ENCODE measurements at regions not wholly inside any gene's neighbourhood (a gene's known extent, or its start where the extent isn't known, plus 50 kb on each side); places are given as distances from the start of the nearest gene placed in this dataset.
"Not testable (repeated sequence)": the region's sequence is repeated elsewhere in the genome, so short reads cannot be mapped to it uniquely, and the experiment has no call there.

GRCh38 chr14:25436288-25436875, 386.4 kb upstream of the STXBP6 start:
- DNase-seq (ENCODE audit: low spot score), result no peak

DNA sequence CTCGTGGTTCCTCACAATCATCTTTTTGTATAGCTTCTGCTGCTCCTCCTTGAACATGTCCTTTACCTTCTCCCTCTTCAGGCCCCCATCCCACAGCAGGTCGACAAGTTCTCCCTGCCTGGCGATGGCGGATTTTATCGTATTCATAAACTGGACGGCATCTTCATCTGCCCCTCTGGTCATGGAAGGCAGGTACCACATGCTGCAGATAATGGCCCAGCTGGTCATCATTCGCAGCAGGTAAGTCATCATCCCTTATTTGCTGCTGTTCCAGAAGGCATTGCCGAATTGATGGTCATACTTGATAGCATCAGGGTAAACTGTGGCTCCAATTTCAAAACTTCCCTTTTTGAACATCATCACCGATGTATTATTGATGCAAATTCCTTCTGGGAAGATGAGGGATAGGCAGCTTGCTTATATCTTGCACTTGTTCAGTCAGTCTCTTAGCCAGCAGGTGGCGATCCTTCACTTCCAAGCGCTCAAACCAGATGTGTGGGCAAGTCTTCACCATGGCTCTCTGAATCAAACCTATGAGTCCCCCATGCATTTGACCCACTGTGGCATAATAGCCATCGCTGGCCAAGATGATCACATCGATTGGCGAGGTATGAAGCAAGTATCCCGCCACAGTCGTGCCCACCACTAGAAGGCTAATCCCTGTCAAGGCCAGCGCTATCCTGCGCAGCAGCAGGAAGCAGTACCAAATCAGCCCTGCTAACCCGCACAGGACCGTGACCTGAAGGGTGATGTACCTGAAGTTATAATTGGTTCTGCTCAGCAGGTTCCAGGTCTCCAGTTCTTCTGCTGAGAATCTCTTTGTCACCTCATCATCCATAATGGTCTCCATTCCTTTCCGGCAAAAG, 381.5 kb upstream of the STXBP6 start:
- no peak for DNase-seq (ENCODE audit: low spot score)

- no peak for DNase-seq (ENCODE audit: low spot score)
Measured at GRCh38 chr14:25430808-25431207, 380.9 kb upstream of the STXBP6 start.

DNA sequence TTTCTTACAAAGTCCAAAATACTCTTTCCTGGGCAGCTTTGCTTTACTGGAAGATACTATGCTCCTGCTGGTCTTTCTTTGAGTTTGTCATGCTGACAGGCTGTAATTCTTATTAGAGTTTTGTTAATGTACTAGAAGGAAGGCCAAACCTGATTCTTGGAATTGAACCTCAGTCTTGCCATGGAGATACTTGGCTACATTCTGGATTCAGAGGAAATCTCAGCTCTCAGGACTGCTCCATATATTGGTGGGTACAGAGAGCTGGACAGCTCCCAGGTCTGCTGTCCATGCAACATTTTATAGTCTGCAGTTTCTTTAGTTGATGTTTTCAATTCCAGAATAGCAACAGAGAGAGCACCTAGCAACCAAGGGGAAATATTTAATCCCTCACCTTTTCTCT, 363.1 kb upstream of the STXBP6 start:
- no peak for DNase-seq (ENCODE audit: low spot score)

DNA sequence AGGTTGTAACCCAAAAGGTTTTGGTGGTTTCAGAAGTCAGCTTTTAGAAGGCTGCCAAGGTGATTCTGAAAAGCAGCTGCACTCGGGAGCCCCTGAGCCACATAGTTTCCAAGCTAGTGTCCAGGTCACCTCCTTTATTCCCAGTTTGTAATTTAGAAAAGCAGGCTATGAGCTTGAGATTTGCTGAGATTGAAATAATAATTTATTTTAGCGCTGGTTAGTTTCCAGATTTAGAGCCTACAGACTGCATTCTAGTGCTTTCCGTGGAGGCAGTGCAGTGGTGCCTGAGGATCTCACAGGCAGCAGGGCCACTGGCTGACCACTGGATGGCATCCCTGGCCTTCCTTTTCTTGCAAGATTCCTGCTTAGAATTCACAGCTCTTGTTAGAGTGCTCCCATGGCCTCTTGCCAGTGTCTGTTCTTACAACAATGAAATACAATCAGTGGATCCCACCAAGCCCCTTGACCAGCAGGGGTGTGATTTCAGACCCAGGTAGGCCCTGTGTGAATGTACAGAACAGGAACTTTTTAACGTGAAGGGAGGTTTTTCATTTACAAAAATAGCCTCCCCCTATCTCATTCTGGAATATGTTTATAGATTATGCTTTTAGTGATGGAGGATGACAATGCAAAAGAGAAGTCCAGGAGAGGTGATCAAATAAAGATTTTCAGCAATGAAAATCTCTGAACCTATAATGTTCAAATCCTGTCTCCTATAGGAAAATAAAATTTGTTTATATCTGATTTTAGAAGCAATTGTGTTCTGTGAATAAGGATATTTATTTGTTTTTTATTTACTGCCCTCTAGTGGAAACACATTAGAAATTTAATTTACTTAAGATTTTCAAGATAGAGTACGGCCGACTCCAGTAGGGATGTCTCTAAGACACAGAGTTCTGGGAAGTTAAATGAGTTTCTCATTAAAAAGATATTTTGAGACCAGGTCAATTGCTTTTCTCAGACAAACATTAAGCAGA, 362.1 kb upstream of the STXBP6 start:
- no peak for DNase-seq (ENCODE audit: low spot score)

DNA sequence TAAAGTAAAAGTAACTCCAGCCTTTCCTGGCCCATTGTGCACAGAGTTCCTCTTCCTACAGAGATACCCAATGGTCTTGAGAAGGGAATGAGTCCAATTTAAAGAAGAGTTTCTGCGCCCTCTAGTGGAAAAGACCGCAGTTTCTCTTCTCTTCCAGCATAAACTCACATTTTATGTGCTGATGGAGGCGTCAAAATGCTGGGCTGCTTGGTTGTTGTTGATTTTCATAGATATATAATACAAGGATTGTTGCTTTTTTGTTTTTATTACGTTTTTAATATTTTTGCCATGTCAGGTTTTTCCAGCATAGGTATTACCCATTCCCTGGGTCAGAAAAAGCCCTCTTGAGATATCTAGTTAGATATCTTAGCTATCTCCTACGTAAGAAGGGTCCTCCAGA, 356.9 kb upstream of the STXBP6 start:
- no peak for DNase-seq (ENCODE audit: low spot score)

DNA sequence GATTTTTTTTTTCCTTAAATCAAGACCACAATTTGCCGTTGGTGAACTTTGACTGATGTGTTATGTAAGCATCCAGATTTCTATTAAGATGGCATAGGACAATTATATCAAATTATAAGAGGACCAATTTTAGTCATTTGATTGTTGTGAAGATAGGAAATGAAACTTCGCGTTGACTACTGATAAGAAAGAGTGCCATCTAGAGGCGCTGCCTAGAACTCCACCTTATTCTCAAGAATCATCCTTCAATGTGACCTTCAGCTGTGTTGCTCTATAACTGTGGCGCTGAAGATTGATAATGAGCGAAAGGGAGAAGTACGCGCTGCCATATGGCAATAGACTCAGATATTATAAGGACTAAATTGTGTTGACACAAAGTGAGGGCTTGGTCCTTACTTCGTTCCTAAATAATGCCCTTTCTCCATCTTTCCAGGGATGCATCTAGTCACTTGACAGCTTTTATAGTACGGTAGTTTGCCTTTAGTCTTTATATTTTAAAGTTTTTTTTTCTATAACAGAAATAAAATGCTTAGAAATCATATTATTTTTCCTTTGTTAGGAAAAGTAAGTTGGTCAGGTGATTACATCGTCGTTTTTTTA, 350.8 kb upstream of the STXBP6 start:
- DNase-seq (ENCODE audit: low spot score), result peak; percentile 51

DNA sequence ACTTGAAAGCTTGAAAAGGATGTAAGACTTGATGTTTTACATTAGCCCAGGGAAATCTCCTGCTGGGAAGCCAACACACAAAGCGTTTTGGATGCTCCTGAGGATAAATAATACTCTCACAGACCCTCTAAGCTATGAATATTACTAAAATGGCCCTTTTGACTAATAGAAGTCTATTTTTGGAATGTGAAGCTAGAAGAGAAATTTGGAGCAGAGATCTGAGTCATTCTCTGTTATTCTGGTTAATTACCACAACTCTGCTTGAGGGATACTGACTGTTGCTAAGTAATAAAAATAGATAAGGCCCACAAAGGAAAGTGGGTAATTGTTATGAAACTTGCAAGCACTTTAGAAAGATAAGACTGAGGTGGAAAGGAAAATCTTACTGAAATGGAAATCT, 346.2 kb upstream of the STXBP6 start:
- no peak for DNase-seq (ENCODE audit: low spot score)

GRCh38 chr14:25394791-25395391, 344.9 kb upstream of the STXBP6 start:
- no peak for DNase-seq (ENCODE audit: low spot score)

GRCh38 chr14:25394356-25394755, 344.4 kb upstream of the STXBP6 start:
- no peak for DNase-seq (ENCODE audit: low spot score)

DNA sequence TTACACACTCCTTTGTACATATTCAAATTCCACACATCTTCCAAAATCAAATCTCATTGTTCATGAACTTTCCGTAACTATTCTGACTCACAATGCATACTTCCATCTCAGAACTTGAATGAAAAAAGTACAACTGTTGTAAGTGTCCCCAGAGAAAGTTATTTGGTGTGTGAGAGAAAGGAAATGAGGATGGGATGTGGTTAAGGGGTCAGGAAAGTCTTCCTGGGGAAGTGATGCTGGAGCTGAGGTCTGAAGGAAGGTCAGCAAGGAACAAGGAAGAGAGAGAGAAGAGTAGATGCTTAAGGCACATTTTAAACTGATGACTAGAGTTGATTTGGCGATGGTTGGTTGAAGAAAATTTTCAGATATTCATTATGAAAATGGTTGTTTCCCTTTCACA, 340.0 kb upstream of the STXBP6 start:
- no peak for DNase-seq (ENCODE audit: low spot score)

GRCh38 chr14:25381498-25381897, 331.6 kb upstream of the STXBP6 start:
- DNase-seq (ENCODE audit: low spot score), result no peak

- no peak for DNase-seq (ENCODE audit: low spot score)
Measured at GRCh38 chr14:25375639-25376038, 325.7 kb upstream of the STXBP6 start.

- DNase-seq (ENCODE audit: low spot score), result no peak
Measured at GRCh38 chr14:25371068-25371467, 321.1 kb upstream of the STXBP6 start.

GRCh38 chr14:25370057-25370456, 320.1 kb upstream of the STXBP6 start:
- DNase-seq (ENCODE audit: low spot score), result not testable (repeated sequence)

DNA sequence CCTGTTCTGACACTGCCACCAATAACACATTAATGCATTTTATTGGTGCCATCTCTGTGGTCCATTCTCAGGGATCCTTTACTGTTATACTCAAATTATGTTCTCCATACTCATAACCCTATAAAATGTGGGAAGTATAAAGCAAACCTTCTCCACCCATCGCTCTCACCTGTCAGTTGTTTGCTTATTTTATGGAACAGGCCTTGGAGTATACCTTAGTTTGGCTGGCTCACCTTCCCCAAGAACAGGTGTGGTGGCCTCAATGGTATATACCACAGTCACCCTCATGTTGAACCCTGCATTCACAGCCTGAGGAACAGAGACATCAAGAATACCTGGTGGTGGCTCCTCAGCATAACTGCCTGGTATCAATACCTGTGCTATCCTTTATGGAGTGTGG, 308.4 kb upstream of the STXBP6 start:
- DNase-seq (ENCODE audit: low spot score), result no peak

- DNase-seq (ENCODE audit: low spot score), result no peak
Measured at GRCh38 chr14:25351269-25351668, 301.3 kb upstream of the STXBP6 start.

DNA sequence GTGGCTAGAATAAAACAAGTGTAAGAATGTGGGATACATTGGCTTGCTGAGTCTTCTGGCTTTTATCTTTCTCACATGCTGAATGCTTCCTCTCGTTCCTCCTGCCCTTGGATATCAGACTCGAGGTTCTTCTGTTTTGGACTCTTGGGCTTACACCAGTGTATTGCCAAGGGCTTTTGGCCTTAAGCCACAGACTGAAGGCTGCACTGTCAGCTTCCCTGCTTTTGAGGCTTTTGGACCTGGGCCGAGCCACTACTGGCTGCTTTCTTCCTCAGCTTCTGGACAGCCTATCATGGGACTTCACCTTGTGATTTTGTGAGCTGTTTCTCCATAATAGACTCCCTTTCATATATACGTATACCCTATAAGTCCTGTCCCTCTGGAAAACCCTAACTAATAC, 300.9 kb upstream of the STXBP6 start:
- no peak for DNase-seq (ENCODE audit: low spot score)

- no peak for DNase-seq (ENCODE audit: low spot score)
Measured at GRCh38 chr14:25350021-25350420, 300.1 kb upstream of the STXBP6 start.

DNA sequence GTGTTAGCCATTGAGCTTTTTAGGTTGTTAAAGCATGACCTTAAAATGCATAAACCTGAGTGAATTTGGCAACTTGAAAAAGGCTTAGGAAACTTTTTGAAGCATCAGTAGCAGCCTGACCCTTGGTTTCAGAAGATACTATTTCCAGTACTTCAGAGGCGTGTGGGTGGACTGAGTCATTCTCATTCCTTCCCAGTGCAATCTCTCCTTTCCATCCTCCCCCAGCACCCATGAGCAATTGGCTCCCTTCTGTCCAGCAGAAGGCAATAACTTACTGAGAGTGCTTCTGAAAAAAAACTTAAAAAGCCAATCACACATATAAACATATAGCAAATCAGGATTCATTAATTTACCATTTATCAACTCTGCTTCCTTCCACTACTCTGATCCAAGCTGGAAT, 299.3 kb upstream of the STXBP6 start:
- DNase-seq (ENCODE audit: low spot score), result no peak

DNA sequence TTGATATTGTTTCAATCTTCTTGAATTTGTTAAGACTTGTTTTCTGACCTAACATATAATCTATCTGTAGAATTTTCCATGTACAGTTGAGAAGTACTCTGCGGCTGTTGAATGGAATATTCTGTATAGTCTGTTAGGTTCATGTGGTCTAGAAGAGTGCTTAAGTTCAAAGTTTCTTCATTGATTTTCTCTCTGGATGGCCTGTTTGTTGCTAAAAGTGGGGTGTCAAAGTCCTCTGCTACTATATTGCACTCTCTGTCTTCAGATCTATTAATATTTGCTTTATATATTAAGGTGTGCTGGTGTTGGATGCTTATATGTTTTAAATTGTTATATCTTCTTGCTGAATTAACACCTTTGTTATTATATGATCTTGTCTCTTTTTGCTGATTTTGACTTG, 290.9 kb upstream of the STXBP6 start:
- no peak for DNase-seq (ENCODE audit: low spot score)

DNA sequence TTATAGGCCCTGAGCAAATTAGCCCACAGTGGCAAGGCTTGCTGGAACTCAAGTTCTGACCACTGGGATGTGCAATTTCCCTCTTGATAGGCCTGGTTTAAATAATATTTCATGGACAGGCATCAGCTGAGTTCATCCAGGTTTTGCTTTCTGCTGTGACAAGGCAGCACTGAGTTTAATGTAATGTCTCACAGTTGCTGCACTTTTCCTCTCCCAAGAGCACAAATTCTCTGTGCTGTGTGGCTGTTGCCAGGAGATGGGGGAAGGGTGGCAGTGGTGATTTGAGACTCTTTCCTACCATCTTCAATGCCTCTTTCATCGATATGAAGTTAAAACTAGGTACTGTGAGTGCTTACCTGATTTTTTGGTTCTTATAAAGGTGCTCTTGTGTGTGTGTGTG, 272.8 kb upstream of the STXBP6 start:
- no peak for DNase-seq (ENCODE audit: low spot score)

All from ureter (tissue), 1 donor.